GDM1 (cell line): ENCODE measurements at regions not wholly inside any gene's neighbourhood (a gene's known extent, or its start where the extent isn't known, plus 50 kb on each side); places are given as distances from the start of the nearest gene placed in this dataset.
"Not testable (repeated sequence)": the region's sequence is repeated elsewhere in the genome, so short reads cannot be mapped to it uniquely, and the experiment has no call there.

Experiments used
- DNase-seq: peaks from one replicate; lab custom pipeline; 2025; lab: John Stamatoyannopoulos, UW

- DNase-seq = no peak
Measured at GRCh38 chr13:33662392-33662791, 155.6 kb upstream of the RFC3 start.

GRCh38 chr13:33665626-33666175, 152.2 kb upstream of the RFC3 start:
- no peak for DNase-seq

- no peak for DNase-seq
Measured at GRCh38 chr13:33671560-33671959, 146.4 kb upstream of the RFC3 start.

DNA sequence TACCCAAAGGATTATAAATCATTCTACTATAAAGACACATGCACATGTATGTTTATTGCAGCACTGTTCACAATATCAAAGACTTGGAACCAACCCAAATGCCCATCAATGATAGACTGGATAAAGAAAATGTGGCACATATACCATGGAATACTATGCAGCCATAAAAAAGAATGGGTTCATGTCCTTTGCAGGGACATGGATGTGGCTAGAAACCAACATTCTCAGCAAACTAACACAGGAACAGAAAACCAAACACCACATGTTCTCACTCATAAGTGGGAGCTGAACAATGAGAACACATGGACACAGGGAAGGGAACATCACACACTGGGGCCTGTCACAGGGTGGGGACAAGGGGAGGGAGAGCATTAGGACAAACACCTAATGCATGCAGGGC, 145.9 kb upstream of the RFC3 start:
- DNase-seq = not testable (repeated sequence)

DNA sequence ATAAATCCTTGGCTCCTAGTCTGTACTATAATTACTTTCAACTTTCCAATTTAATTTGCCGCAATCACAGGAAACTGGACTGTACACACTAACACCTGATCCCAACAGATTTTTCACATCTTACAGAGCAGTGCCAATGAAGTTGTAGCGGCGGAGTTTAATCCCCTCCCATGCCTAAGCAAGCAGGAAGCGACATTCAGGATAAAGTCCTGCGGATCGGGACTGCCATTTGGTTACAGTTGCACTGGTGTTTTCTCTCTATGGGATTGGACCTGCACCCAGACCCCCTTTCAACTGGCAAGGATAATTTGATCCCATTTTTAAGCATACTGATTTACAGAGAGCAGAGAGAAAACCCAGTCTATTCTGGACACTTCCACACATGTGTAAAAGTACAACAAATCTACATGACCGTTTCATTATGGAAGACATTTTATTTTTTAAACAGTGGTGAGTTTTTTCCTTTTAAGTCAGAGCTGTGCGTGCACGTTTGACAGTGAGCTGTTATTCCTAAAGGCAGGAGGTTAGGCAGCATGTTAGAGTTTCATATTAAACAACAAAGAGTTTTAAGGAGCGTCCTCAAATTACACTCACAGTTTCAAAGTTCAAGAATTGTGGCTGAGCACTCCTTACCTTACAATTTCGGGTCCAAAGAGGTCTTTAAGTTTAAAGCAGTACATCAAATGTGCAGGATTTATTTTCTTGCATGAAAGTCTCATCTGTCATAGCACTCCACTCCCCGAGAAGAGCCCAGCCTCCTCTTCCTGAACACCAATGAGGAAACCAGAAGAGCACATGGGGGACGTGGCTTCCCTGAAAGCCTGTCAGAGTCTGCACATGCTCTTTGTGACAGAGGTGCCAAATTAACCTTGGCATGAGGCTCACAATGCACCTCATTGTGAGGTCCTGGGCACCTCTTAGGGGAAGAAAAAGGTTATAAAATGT, 141.6 kb upstream of the RFC3 start:
- DNase-seq = peak; percentile 35

GRCh38 chr13:33677215-33677614, 140.7 kb upstream of the RFC3 start:
- no peak for DNase-seq

DNA sequence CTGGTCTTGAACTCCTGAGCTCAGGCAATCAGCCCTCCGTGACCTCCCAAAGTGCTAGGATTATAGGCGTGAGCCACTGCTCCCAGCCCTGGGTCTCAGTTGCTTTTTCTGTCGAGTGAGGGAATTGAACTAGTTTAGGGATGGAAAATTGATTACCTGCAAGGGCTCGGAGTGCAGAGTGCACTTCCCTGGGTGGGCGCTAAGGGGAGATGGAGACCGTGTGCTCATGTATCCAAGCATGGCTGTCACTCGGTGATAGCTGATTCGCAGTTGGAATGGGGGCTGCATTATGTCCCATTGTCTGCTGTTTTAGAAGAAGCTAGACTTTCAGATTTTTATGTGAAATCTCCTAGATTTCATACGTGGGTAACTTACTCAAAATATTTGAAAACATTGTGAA, 139.9 kb upstream of the RFC3 start:
- no peak for DNase-seq

- no peak for DNase-seq
Measured at GRCh38 chr13:33678906-33679657, 138.9 kb upstream of the RFC3 start.

DNA sequence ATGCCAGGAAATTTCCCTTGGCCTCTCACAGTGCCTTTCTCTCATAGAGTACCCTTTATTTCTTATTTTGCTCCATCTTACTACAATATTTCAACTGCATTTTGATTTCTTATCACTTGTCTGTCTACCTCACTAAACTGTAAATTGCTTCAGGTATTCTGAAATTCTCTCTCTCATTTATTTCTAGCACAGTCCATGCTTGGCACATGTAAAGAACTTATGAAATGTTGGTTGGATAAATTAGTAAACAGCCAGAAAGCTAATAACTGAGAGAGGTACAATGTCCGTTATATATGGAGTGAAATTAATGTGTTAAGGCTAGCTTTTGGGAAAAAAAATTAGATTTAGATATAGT, 138.3 kb upstream of the RFC3 start:
- no peak for DNase-seq

DNA sequence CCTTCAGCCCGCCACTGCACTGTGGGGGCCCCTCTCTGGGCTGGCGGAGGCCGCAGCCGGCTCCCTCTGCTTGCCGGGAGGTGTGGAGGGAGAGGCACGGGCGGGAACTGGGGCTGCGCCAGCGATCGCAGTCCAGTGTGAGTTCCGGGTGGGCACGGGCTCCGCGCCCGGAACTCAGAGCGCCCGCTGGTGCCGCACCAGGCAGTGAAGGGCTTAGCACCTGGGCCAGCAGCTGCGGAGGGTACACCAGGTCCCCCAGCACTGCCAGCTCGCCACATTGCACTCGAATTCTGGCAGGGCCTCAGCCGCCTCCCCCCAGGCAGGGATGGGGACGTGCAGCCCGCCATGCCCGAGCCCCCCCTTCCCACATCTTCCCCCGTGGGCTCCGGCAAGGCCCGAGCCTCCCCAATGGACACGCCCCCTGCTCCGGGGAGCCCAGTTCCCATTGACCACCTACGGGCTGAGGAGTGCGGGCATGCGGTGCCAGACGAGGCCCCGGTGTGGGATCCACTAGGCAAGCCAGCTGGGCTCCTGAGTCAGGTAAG, 135.9 kb upstream of the RFC3 start:
- no peak for DNase-seq

DNA sequence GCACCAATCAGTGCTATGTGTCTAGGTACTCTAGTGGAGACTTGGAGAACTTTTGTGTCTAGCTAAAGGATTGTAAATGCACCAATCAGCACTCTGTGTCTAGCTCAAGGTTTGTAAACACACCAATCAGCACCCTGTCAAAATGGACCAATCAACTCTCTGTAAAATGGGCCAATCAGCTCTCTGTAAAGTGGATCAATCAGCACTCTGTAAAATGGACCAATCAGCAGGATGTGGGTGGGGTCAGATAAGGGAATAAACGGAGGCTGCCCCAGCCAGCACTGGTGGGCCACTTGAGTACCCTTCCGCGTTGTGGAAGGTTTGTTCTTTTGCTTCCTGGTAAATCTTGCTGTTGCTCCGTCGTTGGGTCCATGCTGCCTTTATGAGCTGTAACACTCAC, 135.3 kb upstream of the RFC3 start:
- not testable (repeated sequence) for DNase-seq

DNA sequence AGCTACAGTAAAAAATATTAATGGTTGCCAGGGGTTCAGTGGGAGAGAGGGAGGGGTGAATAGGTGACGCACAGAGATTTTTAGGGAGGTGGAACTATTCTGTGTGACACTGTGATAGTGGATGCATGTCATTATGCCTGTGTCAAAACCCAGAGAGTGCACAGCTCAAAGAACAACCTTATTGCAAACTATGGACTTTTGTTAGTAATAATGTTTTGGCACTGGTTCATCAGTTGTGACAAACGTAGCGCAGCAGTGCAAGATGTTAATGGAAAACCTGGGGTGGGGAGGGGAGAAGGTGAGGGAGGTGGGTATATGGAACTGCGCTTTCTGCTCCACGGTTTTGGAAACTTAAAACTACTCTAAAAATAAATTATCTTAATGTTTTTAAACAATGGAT, 134.6 kb upstream of the RFC3 start:
- no peak for DNase-seq

DNA sequence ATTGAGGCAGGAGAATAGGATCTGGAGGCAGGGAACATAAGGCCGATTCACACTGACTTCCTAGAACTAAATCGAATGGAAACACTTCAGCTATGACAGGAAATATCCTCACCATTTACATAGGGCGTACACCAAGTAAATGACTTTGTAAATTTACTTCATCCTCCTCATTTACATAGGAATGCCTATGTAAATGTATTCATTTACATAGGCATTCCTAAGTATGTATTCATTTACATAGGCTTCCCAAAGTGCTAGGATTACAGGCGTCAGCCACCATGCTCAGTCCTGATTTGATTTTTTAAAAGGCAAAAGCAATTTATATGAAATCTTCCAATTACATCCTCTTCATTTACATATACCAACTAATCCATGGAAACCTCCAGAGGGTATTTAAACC, 133.1 kb upstream of the RFC3 start:
- DNase-seq = no peak

- no peak for DNase-seq
Measured at GRCh38 chr13:33686772-33687480, 131.0 kb upstream of the RFC3 start.

DNA sequence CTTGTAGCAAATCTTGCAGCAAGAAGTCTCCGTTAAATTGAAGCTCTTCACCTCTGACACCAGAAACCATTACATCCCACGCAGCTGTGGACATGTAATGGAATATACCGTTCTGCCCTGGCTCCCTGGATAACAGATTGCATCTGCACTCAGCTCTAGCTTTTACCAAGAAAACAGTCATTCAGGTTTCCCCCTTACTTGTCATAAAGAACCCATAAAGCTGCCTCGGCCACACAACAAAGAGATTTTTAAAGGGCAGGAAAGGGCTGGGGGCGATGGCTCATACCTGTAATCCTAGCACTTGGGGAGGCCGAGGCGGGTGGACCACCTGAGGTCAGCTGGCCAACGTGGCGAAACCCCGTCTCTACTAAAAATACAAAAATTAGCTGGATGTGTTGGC, 127.6 kb upstream of the RFC3 start:
- no peak for DNase-seq

DNA sequence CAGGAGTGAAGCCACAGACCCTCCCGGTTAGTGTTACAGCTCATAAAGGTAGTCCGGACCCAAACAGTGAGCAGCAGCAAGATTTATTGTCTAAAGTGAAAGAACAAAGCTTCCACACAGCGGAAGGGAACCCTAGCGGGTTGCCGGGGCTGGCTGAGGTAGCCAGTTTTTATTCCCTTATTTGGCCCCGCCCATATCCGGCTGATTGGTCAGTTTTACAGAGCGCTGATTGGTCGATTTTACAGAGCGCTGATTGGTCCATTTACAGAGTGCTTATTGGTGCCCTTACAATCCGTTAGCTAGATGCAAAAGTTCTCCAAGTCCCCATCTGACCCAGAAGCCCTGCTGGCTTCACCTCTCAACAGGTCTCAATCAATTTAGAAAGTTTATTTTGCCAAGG, 126.0 kb upstream of the RFC3 start:
- DNase-seq = no peak

- no peak for DNase-seq
Measured at GRCh38 chr13:33692531-33692930, 125.4 kb upstream of the RFC3 start.

GRCh38 chr13:33694546-33694945, 123.4 kb upstream of the RFC3 start:
- DNase-seq = no peak

- no peak for DNase-seq
Measured at GRCh38 chr13:33696530-33696929, 121.4 kb upstream of the RFC3 start.

DNA sequence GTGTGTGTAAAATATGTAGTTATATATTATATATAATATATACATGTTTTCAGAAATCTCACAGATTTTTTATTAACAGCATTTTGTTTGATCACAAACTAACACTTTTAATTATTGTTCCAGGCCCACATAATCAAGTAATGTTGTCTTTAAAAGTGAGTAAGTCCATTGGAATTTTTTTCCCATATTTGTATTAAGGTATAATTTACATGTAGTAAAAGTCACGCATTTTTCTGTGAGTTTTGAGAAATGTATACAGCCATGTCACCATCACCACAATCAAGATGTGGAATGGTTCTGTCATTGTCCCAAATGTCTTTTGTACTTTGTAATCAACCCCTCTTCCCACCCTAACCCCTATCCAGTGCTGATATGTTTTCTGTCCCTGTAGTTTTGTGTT, 120.0 kb upstream of the RFC3 start:
- DNase-seq = no peak

DNA sequence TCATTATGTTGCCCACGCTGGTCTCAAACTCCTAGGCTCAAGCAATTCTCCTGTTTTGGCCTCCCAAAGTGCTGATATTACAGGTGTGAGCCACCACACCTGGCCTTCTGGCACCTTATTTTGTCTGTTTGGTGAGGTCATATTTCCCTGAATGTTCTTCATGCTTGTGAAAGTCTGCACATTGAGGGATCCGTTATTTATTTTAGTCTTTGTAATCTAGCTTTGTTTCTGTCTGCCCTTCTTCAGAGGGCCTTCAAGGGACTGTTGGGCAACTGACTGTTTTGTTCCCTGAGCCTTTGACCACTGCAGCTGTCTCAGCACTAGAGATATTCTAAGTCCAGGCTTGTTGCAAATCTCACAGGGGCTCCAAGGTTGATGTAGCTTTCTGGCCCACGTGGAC, 110.5 kb upstream of the RFC3 start:
- DNase-seq = no peak

DNA sequence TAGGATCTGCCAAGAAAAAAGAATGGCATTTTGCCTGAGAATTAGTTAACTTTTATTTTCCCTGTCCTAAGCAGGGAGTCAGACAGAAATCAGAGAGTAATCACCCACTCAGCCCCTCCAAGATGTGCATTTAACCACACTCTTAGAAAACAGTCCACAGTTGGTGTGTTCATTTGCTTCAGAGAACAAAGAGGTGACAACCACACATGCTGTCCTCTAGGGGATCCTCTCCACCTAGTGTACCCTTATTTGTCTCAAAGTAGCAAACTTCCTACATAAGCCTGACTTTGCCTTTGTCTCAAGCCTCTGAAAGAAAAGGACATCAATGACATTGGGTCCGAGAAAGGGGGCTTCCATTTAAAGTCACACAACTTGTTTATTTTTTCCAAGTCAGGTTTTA, 107.0 kb upstream of the RFC3 start:
- DNase-seq = peak; percentile 17
